ENCODE measurements at regions not wholly inside any gene's neighbourhood (a gene's known extent, or its start where the extent isn't known, plus 50 kb on each side); places are given as distances from the start of the nearest gene placed in this dataset.

DNA sequence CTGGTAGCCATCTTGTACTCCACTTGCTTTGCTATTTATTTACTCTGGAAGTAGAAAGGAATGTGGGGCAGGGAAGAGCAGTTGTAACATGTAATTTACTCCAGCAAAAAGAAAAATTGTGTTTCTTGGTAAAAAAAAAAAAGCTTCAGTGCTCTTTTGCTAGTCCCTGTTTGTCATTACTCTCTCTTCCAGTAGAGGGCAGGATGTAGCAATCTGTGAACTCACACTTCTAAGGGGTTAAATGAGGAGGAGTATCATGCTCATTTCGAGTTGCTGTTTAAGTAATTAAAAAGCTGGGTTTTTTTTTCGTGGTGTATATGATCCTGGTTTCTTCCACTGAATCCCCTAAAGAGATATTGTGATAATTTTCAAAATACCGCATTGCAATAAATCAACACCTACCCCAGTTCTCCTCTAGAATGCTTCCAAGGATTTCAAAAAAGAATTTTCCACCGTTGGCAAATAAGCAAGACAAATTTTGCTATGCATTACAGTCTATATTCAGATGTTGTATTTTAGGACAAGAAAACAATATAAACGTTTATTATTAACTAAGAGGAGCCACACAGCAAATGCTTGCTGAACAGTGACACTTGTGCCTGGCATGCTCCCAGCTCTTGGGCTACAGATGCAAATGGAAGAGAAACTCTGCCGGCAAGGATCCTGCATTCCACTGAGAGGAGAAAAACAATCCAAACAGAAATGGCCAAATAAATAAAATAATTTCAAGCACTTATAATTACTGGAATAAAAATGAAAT, 261.6 kb downstream of the ASXL3 start:
- Mint-ChIP-seq H3K27me3 (ENCODE audit: low read depth) (peaks cover 3% of the 10 kb centered on the region), H3K27ac (no peak overlapping the region), H3K4me3 (no peak overlapping the region), H3K9me3 (no peaks in the 10 kb centered on the region), H3K4me1 (peaks cover 58% of the 10 kb centered on the region), H3K36me3 (no peaks in the 10 kb centered on the region)
- no peak for TF ChIP-seq ZBTB21 (CRISPR knock-in tag; IDR thresholded peaks at IDR 0.05; ENCODE audit: borderline replicate concordance)
- TF ChIP-seq, protein P1, sequence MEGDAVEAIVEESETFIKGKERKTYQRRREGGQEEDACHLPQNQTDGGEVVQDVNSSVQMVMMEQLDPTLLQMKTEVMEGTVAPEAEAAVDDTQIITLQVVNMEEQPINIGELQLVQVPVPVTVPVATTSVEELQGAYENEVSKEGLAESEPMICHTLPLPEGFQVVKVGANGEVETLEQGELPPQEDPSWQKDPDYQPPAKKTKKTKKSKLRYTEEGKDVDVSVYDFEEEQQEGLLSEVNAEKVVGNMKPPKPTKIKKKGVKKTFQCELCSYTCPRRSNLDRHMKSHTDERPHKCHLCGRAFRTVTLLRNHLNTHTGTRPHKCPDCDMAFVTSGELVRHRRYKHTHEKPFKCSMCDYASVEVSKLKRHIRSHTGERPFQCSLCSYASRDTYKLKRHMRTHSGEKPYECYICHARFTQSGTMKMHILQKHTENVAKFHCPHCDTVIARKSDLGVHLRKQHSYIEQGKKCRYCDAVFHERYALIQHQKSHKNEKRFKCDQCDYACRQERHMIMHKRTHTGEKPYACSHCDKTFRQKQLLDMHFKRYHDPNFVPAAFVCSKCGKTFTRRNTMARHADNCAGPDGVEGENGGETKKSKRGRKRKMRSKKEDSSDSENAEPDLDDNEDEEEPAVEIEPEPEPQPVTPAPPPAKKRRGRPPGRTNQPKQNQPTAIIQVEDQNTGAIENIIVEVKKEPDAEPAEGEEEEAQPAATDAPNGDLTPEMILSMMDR (IDR thresholded peaks at IDR 0.05): peak; percentile 57; the same call in 1 of the 2 replicates
- ATAC-seq (peak; percentile 51), DNase-seq (ENCODE audit: low spot score) (no peak)
- POLR2A ChIA-PET: interaction anchor here (0.6 to 1.0 kb wide), 3 partner anchors 8 to 709 kb away, joined by 3 to 4 read pairs (median 3); no protein-coding TSS in a partner anchor
- CTCF ChIA-PET: interaction anchor here (0.6 to 1.8 kb wide), 26 partner anchors 9 to 1021 kb away, joined by 3 to 11 read pairs (median 3); no protein-coding TSS in a partner anchor

DNA sequence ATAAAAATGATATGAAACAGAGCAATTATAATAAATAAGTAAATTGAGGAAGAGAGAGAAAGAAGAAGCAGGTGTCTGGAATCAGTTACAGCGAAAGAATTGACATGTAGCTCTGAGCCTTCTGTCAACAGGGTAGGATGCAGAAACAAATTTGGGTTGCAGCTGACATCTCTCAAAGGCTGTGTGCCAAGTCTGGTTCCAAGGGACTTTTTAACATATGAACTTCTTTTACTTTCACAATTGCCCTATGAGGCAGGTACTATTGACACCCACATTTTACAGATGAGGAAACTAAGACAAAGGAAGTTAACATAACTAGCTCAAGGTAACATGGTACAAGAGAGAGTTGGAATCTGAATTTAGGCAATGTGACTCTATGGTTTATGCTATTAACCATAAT, 260.0 kb downstream of the ASXL3 start:
- Mint-ChIP-seq H3K4me1 (peaks cover 69% of the 10 kb centered on the region), H3K4me3 (no peak overlapping the region), H3K27me3 (ENCODE audit: low read depth) (peaks cover 3% of the 10 kb centered on the region), H3K36me3 (no peaks in the 10 kb centered on the region), H3K9me3 (no peaks in the 10 kb centered on the region), H3K27ac (no peak overlapping the region)
- TF ChIP-seq RORB (CRISPR knock-in tag; IDR thresholded peaks at IDR 0.05): no peak
- TF ChIP-seq, protein P2, sequence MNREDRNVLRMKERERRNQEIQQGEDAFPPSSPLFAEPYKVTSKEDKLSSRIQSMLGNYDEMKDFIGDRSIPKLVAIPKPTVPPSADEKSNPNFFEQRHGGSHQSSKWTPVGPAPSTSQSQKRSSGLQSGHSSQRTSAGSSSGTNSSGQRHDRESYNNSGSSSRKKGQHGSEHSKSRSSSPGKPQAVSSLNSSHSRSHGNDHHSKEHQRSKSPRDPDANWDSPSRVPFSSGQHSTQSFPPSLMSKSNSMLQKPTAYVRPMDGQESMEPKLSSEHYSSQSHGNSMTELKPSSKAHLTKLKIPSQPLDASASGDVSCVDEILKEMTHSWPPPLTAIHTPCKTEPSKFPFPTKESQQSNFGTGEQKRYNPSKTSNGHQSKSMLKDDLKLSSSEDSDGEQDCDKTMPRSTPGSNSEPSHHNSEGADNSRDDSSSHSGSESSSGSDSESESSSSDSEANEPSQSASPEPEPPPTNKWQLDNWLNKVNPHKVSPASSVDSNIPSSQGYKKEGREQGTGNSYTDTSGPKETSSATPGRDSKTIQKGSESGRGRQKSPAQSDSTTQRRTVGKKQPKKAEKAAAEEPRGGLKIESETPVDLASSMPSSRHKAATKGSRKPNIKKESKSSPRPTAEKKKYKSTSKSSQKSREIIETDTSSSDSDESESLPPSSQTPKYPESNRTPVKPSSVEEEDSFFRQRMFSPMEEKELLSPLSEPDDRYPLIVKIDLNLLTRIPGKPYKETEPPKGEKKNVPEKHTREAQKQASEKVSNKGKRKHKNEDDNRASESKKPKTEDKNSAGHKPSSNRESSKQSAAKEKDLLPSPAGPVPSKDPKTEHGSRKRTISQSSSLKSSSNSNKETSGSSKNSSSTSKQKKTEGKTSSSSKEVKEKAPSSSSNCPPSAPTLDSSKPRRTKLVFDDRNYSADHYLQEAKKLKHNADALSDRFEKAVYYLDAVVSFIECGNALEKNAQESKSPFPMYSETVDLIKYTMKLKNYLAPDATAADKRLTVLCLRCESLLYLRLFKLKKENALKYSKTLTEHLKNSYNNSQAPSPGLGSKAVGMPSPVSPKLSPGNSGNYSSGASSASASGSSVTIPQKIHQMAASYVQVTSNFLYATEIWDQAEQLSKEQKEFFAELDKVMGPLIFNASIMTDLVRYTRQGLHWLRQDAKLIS (CRISPR knock-in tag; IDR thresholded peaks at IDR 0.05; ENCODE audit: borderline replicate concordance): no peak
- ChIA-PET CTCF (interaction anchor here (1.3 to 1.7 kb wide), 3 partner anchors 194 to 606 kb away, joined by 3 to 6 read pairs (median 5); partner anchors contain the start of gene NOL4), POLR2A (interaction anchor here (0.6 kb wide), 1 partner anchor 192 kb away, joined by 3 read pairs; no protein-coding TSS in a partner anchor)
- ATAC-seq (no peak), DNase-seq (ENCODE audit: low spot score) (no peak)

DNA sequence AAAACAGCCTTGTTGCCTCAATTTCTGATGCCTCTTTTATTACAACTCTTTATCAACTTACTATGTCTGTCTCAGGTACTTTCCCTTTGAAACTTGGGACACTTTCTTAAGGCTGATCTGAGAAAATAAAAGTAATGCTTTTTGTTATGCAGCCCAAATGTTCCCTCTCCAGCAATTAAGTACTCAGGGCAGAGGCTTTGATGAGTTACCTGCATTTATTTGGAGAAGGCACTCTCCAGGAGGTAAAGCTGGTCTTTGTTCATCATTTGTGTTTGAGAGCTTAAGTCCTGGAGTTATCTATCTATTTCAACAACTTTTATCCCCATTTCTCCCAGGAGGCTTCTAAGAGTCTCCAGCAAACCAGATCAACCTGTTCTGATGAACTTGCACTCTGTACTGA, 259.2 kb downstream of the ASXL3 start:
- H3K27me3 Mint-ChIP-seq (ENCODE audit: low read depth): peaks cover 3% of the 10 kb centered on the region
- DNase-seq (ENCODE audit: low spot score): no peak
- H3K27ac Mint-ChIP-seq: no peak overlapping the region
- POLR2A ChIA-PET: interaction anchor here (0.6 kb wide), 1 partner anchor 191 kb away, joined by 3 read pairs; no protein-coding TSS in a partner anchor
- H3K4me1 Mint-ChIP-seq: peaks cover 67% of the 10 kb centered on the region
- H3K4me3 Mint-ChIP-seq: peak overlapping the region; percentile 7
- H3K9me3 Mint-ChIP-seq: peaks cover 3% of the 10 kb centered on the region
- peaks cover 3% of the 10 kb centered on the region; the same call in 1 of the 2 replicates for H3K36me3 Mint-ChIP-seq
- CTCF ChIA-PET: interaction anchor here (0.6 to 1.7 kb wide), 6 partner anchors 80 to 859 kb away, joined by 3 to 6 read pairs (median 4); partner anchors contain the start of gene NOL4
- peak; percentile 50 for ATAC-seq
- TF ChIP-seq, protein P1 (IDR thresholded peaks at IDR 0.05): no peak
- TF ChIP-seq NR1H2 (CRISPR knock-in tag; IDR thresholded peaks at IDR 0.05) (no peak), KAT7 (CRISPR knock-in tag; IDR thresholded peaks at IDR 0.05; ENCODE audit: borderline replicate concordance) (no peak), ZNF263 (CRISPR knock-in tag; IDR thresholded peaks at IDR 0.05; ENCODE audit: low read depth) (no peak), ELF4 (CRISPR knock-in tag; IDR thresholded peaks at IDR 0.05; ENCODE audit: low read depth) (no peak), IRF2 (CRISPR knock-in tag; IDR thresholded peaks at IDR 0.05; ENCODE audit: borderline replicate concordance, low read depth) (no peak), TEAD4 (CRISPR knock-in tag; IDR thresholded peaks at IDR 0.05) (no peak), ZNF317 (CRISPR knock-in tag; IDR thresholded peaks at IDR 0.05; ENCODE audit: borderline replicate concordance, low read depth) (no peak), GTF2I (CRISPR knock-in tag; conservative IDR thresholded peaks at IDR 0.05) (no peak)
- TF ChIP-seq, protein P3, sequence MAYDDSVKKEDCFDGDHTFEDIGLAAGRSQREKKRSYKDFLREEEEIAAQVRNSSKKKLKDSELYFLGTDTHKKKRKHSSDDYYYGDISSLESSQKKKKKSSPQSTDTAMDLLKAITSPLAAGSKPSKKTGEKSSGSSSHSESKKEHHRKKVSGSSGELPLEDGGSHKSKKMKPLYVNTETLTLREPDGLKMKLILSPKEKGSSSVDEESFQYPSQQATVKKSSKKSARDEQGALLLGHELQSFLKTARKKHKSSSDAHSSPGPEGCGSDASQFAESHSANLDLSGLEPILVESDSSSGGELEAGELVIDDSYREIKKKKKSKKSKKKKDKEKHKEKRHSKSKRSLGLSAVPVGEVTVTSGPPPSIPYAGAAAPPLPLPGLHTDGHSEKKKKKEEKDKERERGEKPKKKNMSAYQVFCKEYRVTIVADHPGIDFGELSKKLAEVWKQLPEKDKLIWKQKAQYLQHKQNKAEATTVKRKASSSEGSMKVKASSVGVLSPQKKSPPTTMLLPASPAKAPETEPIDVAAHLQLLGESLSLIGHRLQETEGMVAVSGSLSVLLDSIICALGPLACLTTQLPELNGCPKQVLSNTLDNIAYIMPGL (CRISPR knock-in tag; IDR thresholded peaks at IDR 0.05): no peak
- TF ChIP-seq, protein P4, sequence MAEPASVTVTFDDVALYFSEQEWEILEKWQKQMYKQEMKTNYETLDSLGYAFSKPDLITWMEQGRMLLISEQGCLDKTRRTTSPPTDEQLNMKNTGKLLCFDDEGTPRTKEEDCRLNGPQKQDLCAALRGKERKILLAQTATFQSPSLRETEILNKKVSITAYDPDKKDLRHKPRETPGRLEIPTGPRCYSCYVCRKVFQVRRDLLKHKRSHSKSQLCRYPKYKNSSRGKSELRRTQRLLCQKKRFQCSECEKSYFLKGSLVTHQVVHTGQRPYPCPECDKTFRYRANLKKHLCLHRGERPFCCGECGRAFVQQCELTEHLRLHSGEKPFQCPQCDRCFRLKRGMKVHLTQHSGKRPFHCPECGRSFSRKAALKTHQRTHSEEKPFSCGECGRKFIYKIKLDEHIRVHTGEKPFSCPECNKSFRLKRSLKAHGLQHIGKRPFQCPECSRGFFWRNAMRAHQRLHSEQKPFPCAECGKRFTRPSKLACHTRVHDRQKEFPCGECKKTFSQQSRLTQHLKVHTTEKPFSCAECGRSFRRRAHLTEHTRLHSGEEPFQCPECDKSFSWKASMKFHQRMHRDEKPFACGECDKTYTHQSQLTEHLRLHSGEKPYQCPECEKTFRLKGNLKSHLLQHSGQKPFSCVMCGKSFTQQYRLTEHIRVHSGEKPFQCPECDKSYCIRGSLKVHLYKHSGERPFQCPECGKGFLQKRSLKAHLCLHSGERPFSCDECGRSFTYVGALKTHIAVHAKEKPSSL (CRISPR knock-in tag; conservative IDR thresholded peaks at IDR 0.05): no peak
- TF ChIP-seq, protein P5, sequence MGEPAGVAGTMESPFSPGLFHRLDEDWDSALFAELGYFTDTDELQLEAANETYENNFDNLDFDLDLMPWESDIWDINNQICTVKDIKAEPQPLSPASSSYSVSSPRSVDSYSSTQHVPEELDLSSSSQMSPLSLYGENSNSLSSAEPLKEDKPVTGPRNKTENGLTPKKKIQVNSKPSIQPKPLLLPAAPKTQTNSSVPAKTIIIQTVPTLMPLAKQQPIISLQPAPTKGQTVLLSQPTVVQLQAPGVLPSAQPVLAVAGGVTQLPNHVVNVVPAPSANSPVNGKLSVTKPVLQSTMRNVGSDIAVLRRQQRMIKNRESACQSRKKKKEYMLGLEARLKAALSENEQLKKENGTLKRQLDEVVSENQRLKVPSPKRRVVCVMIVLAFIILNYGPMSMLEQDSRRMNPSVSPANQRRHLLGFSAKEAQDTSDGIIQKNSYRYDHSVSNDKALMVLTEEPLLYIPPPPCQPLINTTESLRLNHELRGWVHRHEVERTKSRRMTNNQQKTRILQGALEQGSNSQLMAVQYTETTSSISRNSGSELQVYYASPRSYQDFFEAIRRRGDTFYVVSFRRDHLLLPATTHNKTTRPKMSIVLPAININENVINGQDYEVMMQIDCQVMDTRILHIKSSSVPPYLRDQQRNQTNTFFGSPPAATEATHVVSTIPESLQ (CRISPR knock-in tag; IDR thresholded peaks at IDR 0.05): no peak

Data from WTC11 (cell line).